Transverse colon (tissue), 4 donors: ENCODE measurements at regions not wholly inside any gene's neighbourhood (a gene's known extent, or its start where the extent isn't known, plus 50 kb on each side); places are given as distances from the start of the nearest gene placed in this dataset.

Experiments used
- DNase-seq: peaks from one replicate; pipeline ENCODE4 v3.0.0-alpha.2; 2019
- H3K27ac ChIP-seq, 4 donors: fragments of 200-600 bp; sonication (generic); 2 replicates each; pipeline ENCODE4 v1.5.1; 2016 to 2018; ENCODE audit warnings: inconsistent platforms in 4 of 4
- H3K27me3 ChIP-seq: fragments of 200-600 bp; sonication (generic); 2 replicates; pipeline ENCODE4 v1.5.1; 2017; ENCODE audit warnings: inconsistent platforms
- H3K36me3 ChIP-seq, 4 donors: fragments of 200-600 bp; sonication (generic); 2 replicates each; pipeline ENCODE4 v1.5.1; 2017 to 2019; ENCODE audit warnings: inconsistent platforms in 4 of 4
- H3K4me1 ChIP-seq, 4 donors: fragments of 200-600 bp; sonication (generic); 2 replicates each; pipeline ENCODE4 v1.5.1; 2017 to 2020; ENCODE audit warnings: inconsistent platforms in 4 of 4
- H3K4me3 ChIP-seq, 4 donors: fragments of 200-600 bp; sonication (generic); 1 replicate in 1 of 4; 2 replicates in 3 of 4; pipeline versions ENCODE4 v1.5.1 to v1.6.1; 2017 to 2019; ENCODE audit warnings: inconsistent platforms in 4 of 4
- H3K9me3 ChIP-seq, 2 donors: fragments of 200-600 bp; sonication (generic); 2 replicates each; pipeline ENCODE4 v1.5.1; 2017 to 2019; ENCODE audit warnings: inconsistent platforms in 2 of 2
- EP300 ChIP-seq: sonication (generic); formaldehyde crosslinking; IDR thresholded peaks from one replicate; pipeline ENCODE4 v1.6.1; 2017; ENCODE audit warnings: antibody characterized with exemption, low read depth
- POLR2A ChIP-seq: fragments of 450-650 bp; IDR thresholded peaks from one replicate; pipeline ENCODE4 v1.6.1; 2016; ENCODE audit warnings: antibody characterized with exemption, mild to moderate bottlenecking, moderate library complexity
- POLR2AphosphoS5 ChIP-seq, 3 donors: sonication (generic); formaldehyde crosslinking; IDR thresholded peaks; one replicate each; pipeline ENCODE4 v1.6.1; 2016; ENCODE audit warnings: antibody characterized with exemption in 3 of 3
- WGBS, 2 donors: methylation state at CpG; one replicate each; pipeline ENCODE4 v1.1.5; 2018; ENCODE audit warnings: low coverage in 1 of 2; 5-methylcytosine and 5-hydroxymethylcytosine counted together
- in situ Hi-C, 4 donors: fragments of 200-750 bp; cut with MboI; loops; one replicate each; pipeline versions ENCODE4 v1.15.0 to v1.15.1; 2017; ENCODE audit warnings: low sequenced_read_pairs in 3 of 4, low pct_ligation_motif_present in 1 of 4, low pct_unique_long_range_greater_than_20kb in 1 of 4
- intact Hi-C: fragments of 100-400 bp; cut with DNase I; formaldehyde crosslinking; loops from one replicate; pipeline ENCODE4 v1.15.1; 2023; ENCODE audit warnings: low total_unique reads
- TF ChIP-seq, protein P1 (sequence below), 5 experiments: fragments of 200-600 bp in 3 of 5; fragments of 450-650 bp in 2 of 5; sonication (generic) in 3 of 5; IDR thresholded peaks; 1 replicate in 2 of 5; 2 replicates in 3 of 5; pipeline ENCODE4 v1.5.1; 2016 to 2017; ENCODE audit warnings: antibody characterized with exemption in 5 of 5, inconsistent platforms in 3 of 5, mild to moderate bottlenecking in 2 of 5, moderate library complexity in 1 of 5

DNA sequence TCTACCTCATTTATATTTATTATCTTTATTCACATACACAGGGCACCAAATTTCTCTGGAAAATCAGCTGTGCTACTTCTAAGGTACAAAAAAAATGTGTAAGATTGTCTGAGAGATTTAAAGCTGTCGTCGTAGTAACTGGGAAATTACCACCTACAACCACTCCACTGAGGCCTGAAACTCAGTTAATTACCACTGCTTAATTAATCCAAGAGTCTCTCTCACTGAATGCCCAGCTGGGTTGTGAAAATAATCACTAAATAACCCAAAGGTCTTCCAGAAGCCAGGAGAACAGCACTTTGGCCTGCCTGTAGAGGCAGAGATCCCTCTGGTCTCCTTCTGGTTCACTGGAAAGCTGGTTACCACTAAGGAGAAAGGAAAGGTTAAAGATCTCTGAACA lies 207.2 kb upstream of the TMPO start:
- Histone ChIP-seq H3K4me3 (no peak overlapping the region), H3K27ac (no peak overlapping the region), H3K36me3 (no peaks in the 10 kb centered on the region), H3K4me1 (no peaks in the 10 kb centered on the region), H3K9me3 (no peaks in the 10 kb centered on the region), H3K27me3 (no peaks in the 10 kb centered on the region)
- in situ Hi-C loops (no loop called here), intact Hi-C loops (no loop called here)
- DNase-seq: no peak
- 75% methylated on average over 2 of the region's 2 CpGs; no CpG with 5 or more reads in 1 of the 2 donors for WGBS, 2 donors
- no peak for TF ChIP-seq EP300
- TF ChIP-seq, protein P1, sequence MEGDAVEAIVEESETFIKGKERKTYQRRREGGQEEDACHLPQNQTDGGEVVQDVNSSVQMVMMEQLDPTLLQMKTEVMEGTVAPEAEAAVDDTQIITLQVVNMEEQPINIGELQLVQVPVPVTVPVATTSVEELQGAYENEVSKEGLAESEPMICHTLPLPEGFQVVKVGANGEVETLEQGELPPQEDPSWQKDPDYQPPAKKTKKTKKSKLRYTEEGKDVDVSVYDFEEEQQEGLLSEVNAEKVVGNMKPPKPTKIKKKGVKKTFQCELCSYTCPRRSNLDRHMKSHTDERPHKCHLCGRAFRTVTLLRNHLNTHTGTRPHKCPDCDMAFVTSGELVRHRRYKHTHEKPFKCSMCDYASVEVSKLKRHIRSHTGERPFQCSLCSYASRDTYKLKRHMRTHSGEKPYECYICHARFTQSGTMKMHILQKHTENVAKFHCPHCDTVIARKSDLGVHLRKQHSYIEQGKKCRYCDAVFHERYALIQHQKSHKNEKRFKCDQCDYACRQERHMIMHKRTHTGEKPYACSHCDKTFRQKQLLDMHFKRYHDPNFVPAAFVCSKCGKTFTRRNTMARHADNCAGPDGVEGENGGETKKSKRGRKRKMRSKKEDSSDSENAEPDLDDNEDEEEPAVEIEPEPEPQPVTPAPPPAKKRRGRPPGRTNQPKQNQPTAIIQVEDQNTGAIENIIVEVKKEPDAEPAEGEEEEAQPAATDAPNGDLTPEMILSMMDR (IDR thresholded peaks at IDR 0.05): no peak
- no peak for TF ChIP-seq POLR2A
- TF ChIP-seq POLR2AphosphoS5 (IDR thresholded peaks at IDR 0.05): no peak

DNA sequence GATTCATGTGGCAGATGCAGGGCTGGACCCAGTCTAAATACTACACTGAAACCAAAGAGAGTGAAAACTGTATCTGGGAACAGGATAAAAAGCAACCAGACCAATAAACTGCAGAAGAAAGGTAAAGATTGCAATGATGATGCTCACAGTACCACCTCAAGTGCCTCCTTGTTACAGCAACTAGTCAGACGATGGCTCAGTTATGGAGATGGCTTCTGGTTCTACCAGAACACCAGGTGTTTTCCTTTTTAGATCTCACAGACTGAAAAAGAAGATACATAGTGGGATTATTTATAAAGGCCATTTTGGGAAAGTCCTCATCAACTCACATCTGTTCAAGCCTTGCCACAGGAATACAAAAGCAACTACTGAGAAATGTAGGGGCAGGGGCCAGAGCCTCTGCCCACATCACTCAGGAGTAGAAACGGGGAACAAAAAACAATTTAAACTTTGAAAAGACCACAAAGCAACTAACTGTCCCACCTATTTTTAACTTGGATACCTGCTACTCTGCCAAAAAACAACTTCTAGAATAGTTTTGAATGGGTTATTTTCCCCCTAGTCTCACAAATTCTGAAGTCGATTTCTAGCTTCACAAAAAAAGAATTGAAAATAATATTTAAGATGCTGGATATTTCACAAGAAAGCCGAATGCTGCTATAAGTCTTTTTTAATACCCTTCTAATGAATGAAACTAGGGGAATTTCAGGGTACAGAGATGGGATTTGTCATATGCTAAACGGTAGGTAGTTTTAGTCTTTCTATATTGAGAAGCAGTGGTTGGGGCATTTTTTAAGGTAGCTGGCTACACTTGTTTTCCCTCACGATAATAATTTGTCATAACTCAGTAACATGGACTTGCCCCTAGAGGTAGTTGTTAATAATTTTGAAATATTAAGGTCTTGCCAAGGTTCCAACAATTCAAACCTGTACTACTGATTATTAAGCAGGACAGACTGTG lies 197.2 kb upstream of the TMPO start:
- intact Hi-C loops: no loop called here
- Histone ChIP-seq H3K4me1 (no peaks in the 10 kb centered on the region), H3K4me3 (no peak overlapping the region), H3K36me3 (no peaks in the 10 kb centered on the region), H3K9me3 (no peaks in the 10 kb centered on the region), H3K27me3 (no peaks in the 10 kb centered on the region), H3K27ac (no peak overlapping the region)
- TF ChIP-seq POLR2AphosphoS5 (IDR thresholded peaks at IDR 0.05): no peak
- TF ChIP-seq, protein P1 (IDR thresholded peaks at IDR 0.05): no peak
- no peak for TF ChIP-seq POLR2A
- no peak for TF ChIP-seq EP300
- no peak for DNase-seq
- WGBS, 2 donors: 61 to 65% methylated on average over 6 of the region's 6 CpGs
- in situ Hi-C loops: no loop called here

DNA sequence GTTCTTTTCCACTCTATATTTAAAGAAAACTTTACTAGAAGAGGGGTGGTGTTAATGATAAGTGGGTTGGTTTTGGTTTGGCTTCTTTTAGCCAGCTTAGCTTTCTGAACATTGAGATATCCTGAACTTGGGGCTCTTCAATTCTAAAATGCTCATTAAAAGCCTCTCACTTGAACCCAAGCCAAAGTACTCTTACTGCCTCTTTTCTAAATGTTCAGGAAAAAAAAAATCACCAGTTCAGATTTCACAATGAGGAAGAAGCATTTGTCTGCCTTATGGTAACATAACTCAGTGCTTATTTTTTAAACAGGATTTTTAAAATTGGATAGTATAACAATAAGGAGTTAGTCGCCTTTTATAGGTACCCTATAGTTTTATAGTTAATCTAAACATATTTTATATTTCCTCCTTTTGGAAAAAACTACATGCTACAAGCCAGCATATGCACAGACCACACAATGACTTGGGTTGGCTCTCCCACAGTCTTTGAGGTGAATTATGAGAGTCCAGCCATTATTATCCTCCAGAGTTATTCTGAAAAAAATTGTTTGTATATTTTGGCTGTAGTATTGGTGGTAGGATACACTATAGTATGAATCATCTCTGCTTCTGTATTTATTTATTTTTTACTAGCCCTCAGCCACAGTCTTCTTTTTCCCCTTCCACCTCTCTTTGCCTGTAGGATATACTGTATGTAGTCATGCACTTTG lies 195.5 kb upstream of the TMPO start:
- no peaks in the 10 kb centered on the region for H3K36me3 ChIP-seq
- TF ChIP-seq POLR2A: no peak
- no peaks in the 10 kb centered on the region for H3K27me3 ChIP-seq
- H3K27ac ChIP-seq: no peak overlapping the region
- intact Hi-C loops (no loop called here), in situ Hi-C loops (no loop called here)
- WGBS, 2 donors: 19 to 50% methylated on average over 1 of the region's 1 CpG
- DNase-seq: no peak
- no peaks in the 10 kb centered on the region for H3K4me1 ChIP-seq
- H3K4me3 ChIP-seq: no peak overlapping the region
- H3K9me3 ChIP-seq: no peaks in the 10 kb centered on the region

DNA sequence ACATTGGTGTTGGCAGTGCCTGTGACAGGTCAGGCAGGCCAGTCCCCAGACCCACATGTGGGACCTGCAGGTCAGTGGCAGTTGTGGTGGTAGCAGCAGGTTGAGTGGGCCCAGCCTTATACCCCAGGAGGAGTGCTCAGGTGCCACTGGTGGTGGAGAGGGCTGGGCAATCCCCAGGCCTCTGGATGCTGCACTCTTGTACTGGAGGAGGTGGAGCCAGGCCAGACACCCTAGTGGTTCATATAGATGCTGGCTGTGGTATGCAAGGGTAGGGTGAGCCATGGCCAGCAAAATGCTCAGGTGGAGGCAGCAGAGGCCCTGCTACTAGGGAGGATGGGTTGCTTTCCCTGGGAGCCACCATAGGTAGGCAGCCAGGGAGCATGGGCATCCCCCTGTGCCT lies 190.4 kb upstream of the TMPO start:
- intact Hi-C loops: no loop called here
- H3K4me1 ChIP-seq: no peaks in the 10 kb centered on the region
- H3K27ac ChIP-seq: no peak overlapping the region

More for the DNA sequence above, 190.4 kb upstream of the TMPO start:
- in situ Hi-C loops: no loop called here
- TF ChIP-seq POLR2A (no peak), EP300 (no peak), POLR2AphosphoS5 (IDR thresholded peaks at IDR 0.05) (no peak)
- TF ChIP-seq, protein P1 (IDR thresholded peaks at IDR 0.05): no peak
- no peak overlapping the region for H3K4me3 ChIP-seq
- no peaks in the 10 kb centered on the region for H3K9me3 ChIP-seq
- no peak for DNase-seq
- no peaks in the 10 kb centered on the region for H3K27me3 ChIP-seq
- H3K36me3 ChIP-seq: no peaks in the 10 kb centered on the region
